GM23338 (cell line): ENCODE measurements at regions not wholly inside any gene's neighbourhood (a gene's known extent, or its start where the extent isn't known, plus 50 kb on each side); places are given as distances from the start of the nearest gene placed in this dataset.

ENCODE experiments used
- ATAC-seq: fragments of 200-7000 bp; cut with Tn5 transposase; 3 replicates; pipeline ENCODE4 v1.9.1; 2020
- DNase-seq: peaks from one replicate; pipeline ENCODE4 v3.0.0-alpha.2; 2015; ENCODE audit warnings: low spot score
- H2AFZ ChIP-seq: fragments of 200-600 bp; sonication (generic); 2 replicates; pipeline ENCODE4 v1.8.0; 2016; ENCODE audit warnings: antibody characterized with exemption, mild to moderate bottlenecking, moderate library complexity
- H3F3A ChIP-seq: fragments of 200-600 bp; sonication (generic); replicated peaks from 2 replicates; pipeline ENCODE4 v1.8.0; 2017; ENCODE audit warnings: antibody characterized with exemption, mixed run types, low read depth
- H3K27ac ChIP-seq: fragments of 200-600 bp; sonication (generic); 2 replicates; pipeline ENCODE4 v1.6.1; 2016; ENCODE audit warnings: low read depth
- H3K27me3 ChIP-seq: fragments of 200-600 bp; sonication (generic); 2 replicates; pipeline ENCODE4 v1.8.0; 2016; ENCODE audit warnings: mild to moderate bottlenecking, mixed run types, moderate library complexity; ENCODE audit not compliant: insufficient read depth
- H3K36me3 ChIP-seq: fragments of 200-600 bp; sonication (generic); 2 replicates; pipeline ENCODE4 v1.8.0; 2016; ENCODE audit warnings: mild to moderate bottlenecking; ENCODE audit not compliant: insufficient read depth
- H3K4me1 ChIP-seq: fragments of 200-600 bp; sonication (generic); 2 replicates; pipeline ENCODE4 v1.8.0; 2016; ENCODE audit warnings: mild to moderate bottlenecking, moderate library complexity; ENCODE audit not compliant: insufficient read depth
- H3K4me2 ChIP-seq: fragments of 200-600 bp; sonication (generic); 2 replicates; pipeline ENCODE4 v1.7.1; 2017; ENCODE audit warnings: mixed run types
- H3K4me3 ChIP-seq: fragments of 200-600 bp; sonication (generic); 2 replicates; pipeline ENCODE4 v1.6.1; 2016; ENCODE audit warnings: mixed run types
- H3K79me2 ChIP-seq: fragments of 200-600 bp; sonication (generic); replicated peaks from 2 replicates; pipeline ENCODE4 v1.8.0; 2017; ENCODE audit warnings: mild to moderate bottlenecking; ENCODE audit not compliant: insufficient read depth
- H3K9me2 ChIP-seq: fragments of 200-600 bp; sonication (generic); 2 replicates; pipeline ENCODE4 v1.8.0; 2017; ENCODE audit not compliant: insufficient read depth
- H4K20me1 ChIP-seq: fragments of 200-600 bp; sonication (generic); replicated peaks from 2 replicates; pipeline ENCODE4 v1.8.0; 2017; ENCODE audit warnings: mild to moderate bottlenecking; ENCODE audit not compliant: insufficient read depth
- H3K27ac Mint-ChIP-seq: 2 replicates; pipeline ENCODE4 v1.8.0; 2020; ENCODE audit warnings: inconsistent platforms, mild to moderate bottlenecking, moderate library complexity, mixed read lengths
- H3K27me3 Mint-ChIP-seq: 3 replicates; pipeline ENCODE4 v1.8.0; 2022; ENCODE audit warnings: low read depth, mild to moderate bottlenecking, moderate library complexity, mixed read lengths, inconsistent platforms; ENCODE audit not compliant: insufficient read depth, poor library complexity
- H3K36me3 Mint-ChIP-seq: 3 replicates; pipeline ENCODE4 v1.8.0; 2021; ENCODE audit warnings: low read depth, mild to moderate bottlenecking, inconsistent platforms, moderate library complexity, mixed read lengths
- H3K4me1 Mint-ChIP-seq: 3 replicates; pipeline ENCODE4 v1.8.0; 2020; ENCODE audit warnings: mild to moderate bottlenecking, inconsistent platforms, mixed read lengths
- H3K4me3 Mint-ChIP-seq: 3 replicates; pipeline ENCODE4 v1.8.0; 2021; ENCODE audit warnings: moderate library complexity, mild to moderate bottlenecking, inconsistent platforms, mixed read lengths
- H3K9me3 Mint-ChIP-seq: 3 replicates; pipeline ENCODE4 v1.8.0; 2020; ENCODE audit warnings: moderate library complexity, mild to moderate bottlenecking, inconsistent platforms, mixed read lengths
- CREB1 ChIP-seq: fragments of 250-450 bp; sonication (Bioruptor Pico); IDR thresholded peaks from 2 replicates; pipeline ENCODE4 v1.5.0; 2020; ENCODE audit warnings: low read depth, mild to moderate bottlenecking, moderate library complexity
- ETS1 ChIP-seq: IDR thresholded peaks from 2 replicates; pipeline ENCODE4 v1.6.1; 2016; ENCODE audit warnings: antibody characterized with exemption
- EZH2 ChIP-seq: fragments of 200-600 bp; sonication (generic); IDR thresholded peaks from one replicate; pipeline ENCODE4 v1.8.0; 2017; ENCODE audit warnings: antibody characterized with exemption, mild to moderate bottlenecking, low read depth; ENCODE audit not compliant: unreplicated experiment
- EZH2phosphoT487 ChIP-seq: fragments of 200-600 bp; sonication (generic); IDR thresholded peaks from one replicate; pipeline ENCODE4 v1.8.1; 2018; ENCODE audit warnings: antibody characterized with exemption; ENCODE audit not compliant: unreplicated experiment
- JUNB ChIP-seq: IDR thresholded peaks from one replicate; pipeline ENCODE4 v1.6.1; 2016; ENCODE audit warnings: antibody characterized with exemption; ENCODE audit not compliant: unreplicated experiment
- NANOG ChIP-seq: IDR thresholded peaks from 2 replicates; pipeline ENCODE4 v1.6.1; 2016; ENCODE audit warnings: antibody characterized with exemption, borderline replicate concordance
- POLR2AphosphoS5 ChIP-seq: IDR thresholded peaks from 2 replicates; pipeline ENCODE4 v1.6.1; 2016; ENCODE audit warnings: antibody characterized with exemption, low read depth
- STAT1 ChIP-seq: IDR thresholded peaks from one replicate; pipeline ENCODE4 v1.6.1; 2016; ENCODE audit warnings: antibody characterized with exemption; ENCODE audit not compliant: unreplicated experiment
- ZNF114 ChIP-seq: fragments of 250-450 bp; sonication (Bioruptor Pico); IDR thresholded peaks from 2 replicates; pipeline ENCODE4 v1.5.0; 2020; ENCODE audit warnings: mild to moderate bottlenecking, moderate library complexity
- ZNF331 ChIP-seq: fragments of 250-450 bp; sonication (Bioruptor Pico); IDR thresholded peaks from 2 replicates; pipeline ENCODE4 v1.5.0; 2020; ENCODE audit warnings: low read depth, mild to moderate bottlenecking, moderate library complexity
- ZNF462 ChIP-seq: fragments of 250-450 bp; sonication (Bioruptor Pico); IDR thresholded peaks from 2 replicates; pipeline ENCODE4 v1.5.0; 2020; ENCODE audit warnings: mild to moderate bottlenecking, moderate library complexity
- TF ChIP-seq, protein P1 (sequence below), 2 experiments: fragments of 200-600 bp in 1 of 2; sonication (generic) in 1 of 2; conservative IDR thresholded peaks; 2 replicates each; pipeline versions ENCODE4 v1.5.1 to v1.6.1; 2016 to 2017; ENCODE audit warnings: antibody characterized with exemption in 2 of 2, low read depth in 2 of 2, mild to moderate bottlenecking in 2 of 2, moderate library complexity in 1 of 2
- TF ChIP-seq, protein P2 (sequence below): IDR thresholded peaks from one replicate; pipeline ENCODE4 v1.6.1; 2018; ENCODE audit warnings: antibody characterized with exemption; ENCODE audit not compliant: unreplicated experiment

DNA sequence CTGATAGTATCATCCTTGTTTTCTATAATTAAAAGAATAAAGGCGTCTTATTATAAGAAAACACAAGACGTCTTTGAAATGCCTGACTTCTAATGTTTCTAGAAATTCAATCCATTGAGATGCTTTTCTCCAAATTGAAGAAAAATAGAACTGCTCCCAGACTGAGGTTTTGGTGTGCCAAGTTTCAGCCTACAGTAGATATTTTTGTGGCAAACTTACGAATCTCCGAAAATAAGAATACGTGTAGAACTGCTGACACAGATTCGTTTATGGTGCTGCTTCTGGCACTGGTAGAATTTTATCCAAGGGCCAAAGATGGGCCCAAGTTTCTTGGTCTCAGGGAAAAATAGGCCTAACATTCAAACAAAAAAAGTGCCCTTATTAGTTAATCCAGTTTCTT is 554.5 kb upstream of the NR5A2 start:
- no peaks in the 10 kb centered on the region for H3K79me2 ChIP-seq
- H3K4me3 ChIP-seq, result no peak overlapping the region
- H3K4me2 ChIP-seq, result no peak overlapping the region
- H3K4me1 Mint-ChIP-seq, result no peaks in the 10 kb centered on the region; the same call in 2 of the 3 replicates
- no peaks in the 10 kb centered on the region for H3F3A ChIP-seq
- no peaks in the 10 kb centered on the region for H3K27me3 ChIP-seq
- H3K9me2 ChIP-seq, result no peaks in the 10 kb centered on the region
- no peaks in the 10 kb centered on the region for H3K27me3 Mint-ChIP-seq
- DNase-seq (no peak), ATAC-seq (no peak)
- H3K9me3 Mint-ChIP-seq, result no peaks in the 10 kb centered on the region
- TF ChIP-seq EZH2 (no peak), CREB1 (CRISPR knock-in tag) (no peak), NANOG (no peak), ZNF114 (CRISPR knock-in tag) (no peak), POLR2AphosphoS5 (no peak), STAT1 (no peak), ETS1 (no peak), ZNF331 (CRISPR knock-in tag) (no peak), ZNF462 (no peak), EZH2phosphoT487 (no peak), JUNB (no peak)
- TF ChIP-seq, protein P1, sequence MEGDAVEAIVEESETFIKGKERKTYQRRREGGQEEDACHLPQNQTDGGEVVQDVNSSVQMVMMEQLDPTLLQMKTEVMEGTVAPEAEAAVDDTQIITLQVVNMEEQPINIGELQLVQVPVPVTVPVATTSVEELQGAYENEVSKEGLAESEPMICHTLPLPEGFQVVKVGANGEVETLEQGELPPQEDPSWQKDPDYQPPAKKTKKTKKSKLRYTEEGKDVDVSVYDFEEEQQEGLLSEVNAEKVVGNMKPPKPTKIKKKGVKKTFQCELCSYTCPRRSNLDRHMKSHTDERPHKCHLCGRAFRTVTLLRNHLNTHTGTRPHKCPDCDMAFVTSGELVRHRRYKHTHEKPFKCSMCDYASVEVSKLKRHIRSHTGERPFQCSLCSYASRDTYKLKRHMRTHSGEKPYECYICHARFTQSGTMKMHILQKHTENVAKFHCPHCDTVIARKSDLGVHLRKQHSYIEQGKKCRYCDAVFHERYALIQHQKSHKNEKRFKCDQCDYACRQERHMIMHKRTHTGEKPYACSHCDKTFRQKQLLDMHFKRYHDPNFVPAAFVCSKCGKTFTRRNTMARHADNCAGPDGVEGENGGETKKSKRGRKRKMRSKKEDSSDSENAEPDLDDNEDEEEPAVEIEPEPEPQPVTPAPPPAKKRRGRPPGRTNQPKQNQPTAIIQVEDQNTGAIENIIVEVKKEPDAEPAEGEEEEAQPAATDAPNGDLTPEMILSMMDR (conservative IDR thresholded peaks at IDR 0.05; ENCODE audit: low read depth in 2 of 2), result no peak
- TF ChIP-seq, protein P2, sequence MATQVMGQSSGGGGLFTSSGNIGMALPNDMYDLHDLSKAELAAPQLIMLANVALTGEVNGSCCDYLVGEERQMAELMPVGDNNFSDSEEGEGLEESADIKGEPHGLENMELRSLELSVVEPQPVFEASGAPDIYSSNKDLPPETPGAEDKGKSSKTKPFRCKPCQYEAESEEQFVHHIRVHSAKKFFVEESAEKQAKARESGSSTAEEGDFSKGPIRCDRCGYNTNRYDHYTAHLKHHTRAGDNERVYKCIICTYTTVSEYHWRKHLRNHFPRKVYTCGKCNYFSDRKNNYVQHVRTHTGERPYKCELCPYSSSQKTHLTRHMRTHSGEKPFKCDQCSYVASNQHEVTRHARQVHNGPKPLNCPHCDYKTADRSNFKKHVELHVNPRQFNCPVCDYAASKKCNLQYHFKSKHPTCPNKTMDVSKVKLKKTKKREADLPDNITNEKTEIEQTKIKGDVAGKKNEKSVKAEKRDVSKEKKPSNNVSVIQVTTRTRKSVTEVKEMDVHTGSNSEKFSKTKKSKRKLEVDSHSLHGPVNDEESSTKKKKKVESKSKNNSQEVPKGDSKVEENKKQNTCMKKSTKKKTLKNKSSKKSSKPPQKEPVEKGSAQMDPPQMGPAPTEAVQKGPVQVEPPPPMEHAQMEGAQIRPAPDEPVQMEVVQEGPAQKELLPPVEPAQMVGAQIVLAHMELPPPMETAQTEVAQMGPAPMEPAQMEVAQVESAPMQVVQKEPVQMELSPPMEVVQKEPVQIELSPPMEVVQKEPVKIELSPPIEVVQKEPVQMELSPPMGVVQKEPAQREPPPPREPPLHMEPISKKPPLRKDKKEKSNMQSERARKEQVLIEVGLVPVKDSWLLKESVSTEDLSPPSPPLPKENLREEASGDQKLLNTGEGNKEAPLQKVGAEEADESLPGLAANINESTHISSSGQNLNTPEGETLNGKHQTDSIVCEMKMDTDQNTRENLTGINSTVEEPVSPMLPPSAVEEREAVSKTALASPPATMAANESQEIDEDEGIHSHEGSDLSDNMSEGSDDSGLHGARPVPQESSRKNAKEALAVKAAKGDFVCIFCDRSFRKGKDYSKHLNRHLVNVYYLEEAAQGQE, result no peak
- no peak overlapping the region for H3K4me3 Mint-ChIP-seq
- H3K36me3 ChIP-seq, result no peaks in the 10 kb centered on the region
- H3K27ac ChIP-seq, result no peak overlapping the region
- H4K20me1 ChIP-seq, result no peaks in the 10 kb centered on the region
- no peak overlapping the region for H3K27ac Mint-ChIP-seq
- H2AFZ ChIP-seq, result no peak overlapping the region
- no peaks in the 10 kb centered on the region for H3K36me3 Mint-ChIP-seq
- no peaks in the 10 kb centered on the region for H3K4me1 ChIP-seq
